ENCODE measurements at regions not wholly inside any gene's neighbourhood (a gene's known extent, or its start where the extent isn't known, plus 50 kb on each side); places are given as distances from the start of the nearest gene placed in this dataset.

DNA sequence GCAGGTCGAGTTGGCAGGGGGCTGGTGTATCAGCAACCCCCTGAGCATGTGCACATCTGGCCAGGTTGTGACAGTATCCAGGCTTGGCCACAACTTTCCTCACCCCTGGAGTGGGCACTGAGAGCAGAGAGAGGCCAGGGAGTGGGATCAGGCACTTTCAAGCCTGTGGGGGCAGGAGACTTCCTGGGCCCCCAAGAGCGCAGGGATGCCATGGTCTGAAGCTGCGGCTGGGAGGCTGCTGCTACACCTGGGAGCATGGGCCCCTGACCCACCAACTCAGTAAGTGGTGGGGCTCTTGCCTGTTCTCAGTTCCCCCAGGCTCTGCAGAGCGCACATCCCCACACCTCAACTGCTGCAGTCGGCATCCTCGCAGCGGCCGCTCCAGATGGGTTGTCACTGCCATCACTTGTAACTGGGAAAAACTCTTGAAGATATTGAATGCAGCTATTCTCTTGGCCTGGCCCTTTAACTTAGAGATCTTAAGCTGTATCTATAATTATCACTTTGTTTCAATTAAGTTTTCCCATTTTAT, 245.4 kb upstream of the SLITRK1 start:
- TF ChIP-seq CTCF (IDR thresholded peaks at IDR 0.05) (no peak), EZH2 (IDR thresholded peaks at IDR 0.05) (no peak), EZH2phosphoT487 (IDR thresholded peaks at IDR 0.05) (no peak)
